HG02852 (cell line): ENCODE measurements at regions not wholly inside any gene's neighbourhood (a gene's known extent, or its start where the extent isn't known, plus 50 kb on each side); places are given as distances from the start of the nearest gene placed in this dataset.
"Not testable (repeated sequence)": the region's sequence is repeated elsewhere in the genome, so short reads cannot be mapped to it uniquely, and the experiment has no call there.

Source experiments
- ATAC-seq: cut with Tn5 transposase; IDR thresholded peaks from one replicate; pipeline ENCODE4 v1.9.1; 2021; ENCODE audit warnings: mild to moderate bottlenecking, moderate library complexity; ENCODE audit not compliant: unreplicated experiment

DNA sequence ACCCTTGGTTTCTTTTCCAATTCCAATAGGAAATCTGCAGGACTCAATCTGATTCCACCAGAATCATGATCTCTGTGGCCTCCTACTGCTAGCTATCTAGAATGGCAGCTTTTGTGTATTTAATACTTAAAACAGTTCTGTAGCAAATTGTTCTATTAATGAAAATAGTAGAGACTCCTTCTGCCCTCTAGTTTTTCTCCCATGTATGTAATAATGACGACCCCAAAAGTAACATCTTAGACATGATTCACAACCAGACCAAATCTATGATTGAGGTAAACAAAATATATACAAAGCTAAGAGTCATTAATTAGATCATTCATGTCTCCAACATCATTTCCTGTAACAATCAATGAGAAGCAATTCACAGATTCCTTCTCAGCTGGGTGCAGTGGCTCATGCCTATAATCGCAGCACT lies 259.1 kb upstream of the MKLN1 start:
- no peak for ATAC-seq

GRCh38 chr7:131071786-131072504 lies 255.7 kb upstream of the MKLN1 start:
- no peak for ATAC-seq

GRCh38 chr7:131072505-131073091 lies 255.1 kb upstream of the MKLN1 start:
- ATAC-seq, result no peak

DNA sequence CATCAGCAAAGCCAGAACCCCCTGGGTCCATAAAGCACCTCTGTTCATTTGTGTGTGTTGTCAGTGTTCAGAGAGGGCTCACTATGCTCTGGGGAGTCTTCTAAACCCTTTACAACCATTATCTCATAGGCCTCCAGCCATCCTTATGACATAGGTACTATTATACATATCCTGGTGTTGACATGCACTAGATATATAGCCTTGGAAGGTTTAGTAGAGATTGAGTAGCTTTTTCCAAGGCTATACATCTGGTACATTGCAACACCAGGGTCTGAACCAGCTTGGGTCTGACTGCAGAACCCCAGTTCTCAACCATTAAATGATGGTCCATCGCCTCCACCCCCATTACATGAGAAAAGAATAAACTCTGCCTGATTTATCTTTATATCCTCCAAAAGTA lies 253.6 kb upstream of the MKLN1 start:
- ATAC-seq, result no peak

GRCh38 chr7:131074585-131074984 lies 253.1 kb upstream of the MKLN1 start:
- ATAC-seq, result no peak

DNA sequence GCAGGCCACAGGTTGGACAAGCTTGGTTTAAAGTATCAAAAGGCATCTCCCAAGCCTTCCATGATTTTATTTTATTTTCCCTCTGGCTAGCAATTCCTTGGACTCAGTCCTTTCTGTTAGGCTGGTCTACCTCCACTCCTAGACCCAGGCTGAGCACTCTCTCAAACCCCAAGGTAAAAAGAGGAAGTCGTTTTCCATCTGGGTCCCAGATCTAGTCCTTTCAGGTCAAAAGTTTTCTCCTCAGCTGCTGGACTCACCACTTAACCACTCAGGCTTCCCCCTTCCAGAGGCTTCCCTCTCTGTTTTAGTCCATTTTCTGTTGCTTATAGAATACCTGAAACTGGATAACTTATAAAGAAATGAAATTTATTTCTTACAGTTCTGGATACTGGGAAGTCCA lies 252.3 kb upstream of the MKLN1 start:
- ATAC-seq, result no peak

- no peak for ATAC-seq
Measured at GRCh38 chr7:131076032-131076431, 251.6 kb upstream of the MKLN1 start.

GRCh38 chr7:131076711-131077181 lies 250.9 kb upstream of the MKLN1 start:
- no peak for ATAC-seq

DNA sequence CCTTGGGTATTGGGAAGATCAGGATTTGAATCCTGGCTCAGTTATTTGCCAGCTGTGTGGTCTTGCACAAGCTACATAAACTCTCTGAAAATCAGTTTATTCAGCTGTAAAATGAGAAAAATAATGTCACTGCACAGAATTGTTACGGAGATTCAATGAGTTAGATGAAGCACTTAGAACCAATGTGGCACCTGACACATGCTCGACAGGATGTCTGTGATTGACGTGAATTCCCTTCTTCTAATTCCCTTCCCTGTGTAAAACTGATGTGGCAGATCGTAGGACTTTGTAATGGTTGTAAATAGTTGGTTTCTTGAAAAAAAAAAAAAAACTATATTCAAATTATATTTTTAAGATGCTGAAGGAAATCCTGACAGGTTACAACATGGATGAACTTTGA lies 249.9 kb upstream of the MKLN1 start:
- no peak for ATAC-seq

GRCh38 chr7:131080754-131081153 lies 246.9 kb upstream of the MKLN1 start:
- ATAC-seq, result no peak

GRCh38 chr7:131081308-131081707 lies 246.4 kb upstream of the MKLN1 start:
- ATAC-seq, result no peak

- ATAC-seq, result no peak
Measured at GRCh38 chr7:131083781-131084180, 243.9 kb upstream of the MKLN1 start.

GRCh38 chr7:131084336-131084735 lies 243.3 kb upstream of the MKLN1 start:
- ATAC-seq, result not testable (repeated sequence)

- ATAC-seq, result no peak
Measured at GRCh38 chr7:131087756-131088658, 239.7 kb upstream of the MKLN1 start.

- no peak for ATAC-seq
Measured at GRCh38 chr7:131090188-131090587, 237.5 kb upstream of the MKLN1 start.

- ATAC-seq, result no peak
Measured at GRCh38 chr7:131090886-131091692, 236.6 kb upstream of the MKLN1 start.

GRCh38 chr7:131094685-131095084 lies 233.0 kb upstream of the MKLN1 start:
- no peak for ATAC-seq

- no peak for ATAC-seq
Measured at GRCh38 chr7:131095346-131095745, 232.3 kb upstream of the MKLN1 start.

- no peak for ATAC-seq
Measured at GRCh38 chr7:131096267-131096927, 231.3 kb upstream of the MKLN1 start.

GRCh38 chr7:131097662-131098376 lies 229.9 kb upstream of the MKLN1 start:
- no peak for ATAC-seq
